GM12865 (cell line): ENCODE measurements at regions not wholly inside any gene's neighbourhood (a gene's known extent, or its start where the extent isn't known, plus 50 kb on each side); places are given as distances from the start of the nearest gene placed in this dataset.

Experiments used
- DNase-seq: peaks from one replicate; pipeline ENCODE4 v3.0.0; 2010; ENCODE audit warnings: low read depth
- H3K4me3 ChIP-seq: 2 replicates; pipeline ENCODE4 v1.5.1; 2011; ENCODE audit warnings: mild to moderate bottlenecking, low read depth, low read length, control low read depth
- CTCF ChIP-seq: IDR thresholded peaks from 2 replicates; pipeline ENCODE4 v1.5.1; 2011; ENCODE audit warnings: low read length, control low read depth, low read depth, inconsistent platforms; ENCODE audit not compliant: insufficient read depth; ENCODE audit errors: missing control alignments

GRCh38 chr5:101904736-101905135, 391.3 kb downstream of the SLCO4C1 start:
- no peak overlapping the region for H3K4me3 ChIP-seq
- no peak for TF ChIP-seq CTCF
- no peak for DNase-seq

GRCh38 chr5:101897914-101898313, 398.2 kb downstream of the SLCO4C1 start:
- no peak for TF ChIP-seq CTCF
- peak; percentile 3 for DNase-seq
- H3K4me3 ChIP-seq: no peak overlapping the region

- no peak overlapping the region for H3K4me3 ChIP-seq
- no peak for DNase-seq
- no peak for TF ChIP-seq CTCF
Observed at GRCh38 chr5:101894985-101895384, 401.1 kb downstream of the SLCO4C1 start.

- no peak overlapping the region for H3K4me3 ChIP-seq
- TF ChIP-seq CTCF: no peak
- DNase-seq: no peak
Observed at GRCh38 chr5:101878190-101878589, 417.9 kb downstream of the SLCO4C1 start.

- TF ChIP-seq CTCF: no peak
- no peak for DNase-seq
- H3K4me3 ChIP-seq: no peak overlapping the region
Observed at GRCh38 chr5:101877451-101877850, 418.6 kb downstream of the SLCO4C1 start.

- no peak overlapping the region for H3K4me3 ChIP-seq
- no peak for TF ChIP-seq CTCF
- no peak for DNase-seq
Observed at GRCh38 chr5:101866473-101866872, 429.6 kb downstream of the SLCO4C1 start.

- TF ChIP-seq CTCF: no peak
- H3K4me3 ChIP-seq: no peak overlapping the region
- no peak for DNase-seq
Observed at GRCh38 chr5:101860563-101860962, 435.5 kb downstream of the SLCO4C1 start.
